Hematopoietic multipotent progenitor cell treated with erythropoietin and hydrocortisone succinate and interleukin-3 and kit ligand, for 15 days (in vitro differentiated cells): ENCODE measurements at regions not wholly inside any gene's neighbourhood (a gene's known extent, or its start where the extent isn't known, plus 50 kb on each side); places are given as distances from the start of the nearest gene placed in this dataset.

Source experiments
- DNase-seq: peaks from one replicate; pipeline ENCODE4 v3.0.0-alpha.2; 2015; ENCODE audit warnings: low spot score

GRCh38 chrX:104307341-104307740 lies 52.6 kb upstream of the ESX1 start:
- no peak for DNase-seq

DNA sequence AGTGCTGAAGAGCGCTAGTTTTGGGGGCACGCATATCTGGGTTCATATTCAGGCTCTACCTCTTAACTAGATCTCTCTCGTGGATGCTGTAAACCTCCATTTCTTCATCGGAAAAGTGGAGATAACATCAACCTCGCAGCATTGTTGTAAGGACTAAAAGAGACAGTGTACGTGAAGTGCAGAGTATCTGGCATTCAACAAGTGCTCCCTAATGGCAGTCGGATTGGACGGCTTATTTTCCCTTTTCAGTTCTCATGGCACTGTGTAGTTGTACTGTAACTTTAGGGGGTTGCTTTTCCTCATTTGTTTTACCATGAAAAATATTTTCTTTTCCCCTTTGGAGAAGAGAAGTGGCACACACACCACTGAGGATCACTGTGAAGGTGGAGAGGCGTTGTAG lies 51.4 kb upstream of the ESX1 start:
- DNase-seq = no peak
